ENCODE measurements at regions not wholly inside any gene's neighbourhood (a gene's known extent, or its start where the extent isn't known, plus 50 kb on each side); places are given as distances from the start of the nearest gene placed in this dataset.

DNA sequence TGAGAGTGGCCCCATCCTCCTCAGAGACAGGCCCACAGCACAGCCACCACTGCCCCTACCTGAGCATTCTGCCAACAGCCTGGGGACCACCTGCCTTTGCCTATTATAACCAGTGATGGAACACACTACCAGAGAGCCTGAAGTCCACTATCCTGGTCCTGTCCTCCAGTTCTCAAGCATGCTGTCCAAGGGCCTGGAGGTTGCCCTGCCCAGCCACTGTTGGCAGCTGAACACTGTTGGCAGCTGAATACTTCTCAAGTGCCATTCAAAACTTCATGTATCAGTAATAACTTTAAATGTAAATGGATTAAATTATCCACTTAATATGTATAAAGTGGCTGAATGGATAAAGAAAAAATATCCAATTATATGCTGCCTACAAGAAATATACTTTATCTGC, 194.3 kb upstream of the JADE1 start:
- Histone ChIP-seq H4K20me1 (ENCODE audit: insufficient read depth, low read length) (no peaks in the 10 kb centered on the region), H3K4me1 (ENCODE audit: insufficient read depth, low read length) (no peaks in the 10 kb centered on the region), H3K27me3 (ENCODE audit: insufficient read depth, low read length) (no peaks in the 10 kb centered on the region), H3K4me2 (ENCODE audit: insufficient read depth, low read length) (no peak overlapping the region), H3K4me3 (ENCODE audit: insufficient read depth, low read length) (no peak overlapping the region), H2AFZ (ENCODE audit: low read length) (no peak overlapping the region), H3K9me3 (ENCODE audit: low read depth, low read length) (no peaks in the 10 kb centered on the region), H3K79me2 (ENCODE audit: insufficient read depth, low read length) (no peaks in the 10 kb centered on the region), H3K36me3 (ENCODE audit: insufficient read depth, low read length) (no peaks in the 10 kb centered on the region), H3K27ac (ENCODE audit: low read depth, low read length) (no peak overlapping the region)
- DNase-seq (ENCODE audit: insufficient read length, low spot score, missing footprints): no peak
- TF ChIP-seq, protein P1, sequence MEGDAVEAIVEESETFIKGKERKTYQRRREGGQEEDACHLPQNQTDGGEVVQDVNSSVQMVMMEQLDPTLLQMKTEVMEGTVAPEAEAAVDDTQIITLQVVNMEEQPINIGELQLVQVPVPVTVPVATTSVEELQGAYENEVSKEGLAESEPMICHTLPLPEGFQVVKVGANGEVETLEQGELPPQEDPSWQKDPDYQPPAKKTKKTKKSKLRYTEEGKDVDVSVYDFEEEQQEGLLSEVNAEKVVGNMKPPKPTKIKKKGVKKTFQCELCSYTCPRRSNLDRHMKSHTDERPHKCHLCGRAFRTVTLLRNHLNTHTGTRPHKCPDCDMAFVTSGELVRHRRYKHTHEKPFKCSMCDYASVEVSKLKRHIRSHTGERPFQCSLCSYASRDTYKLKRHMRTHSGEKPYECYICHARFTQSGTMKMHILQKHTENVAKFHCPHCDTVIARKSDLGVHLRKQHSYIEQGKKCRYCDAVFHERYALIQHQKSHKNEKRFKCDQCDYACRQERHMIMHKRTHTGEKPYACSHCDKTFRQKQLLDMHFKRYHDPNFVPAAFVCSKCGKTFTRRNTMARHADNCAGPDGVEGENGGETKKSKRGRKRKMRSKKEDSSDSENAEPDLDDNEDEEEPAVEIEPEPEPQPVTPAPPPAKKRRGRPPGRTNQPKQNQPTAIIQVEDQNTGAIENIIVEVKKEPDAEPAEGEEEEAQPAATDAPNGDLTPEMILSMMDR (IDR thresholded peaks at IDR 0.05; ENCODE audit: extremely low read depth, low read depth, low read length): no peak

DNA sequence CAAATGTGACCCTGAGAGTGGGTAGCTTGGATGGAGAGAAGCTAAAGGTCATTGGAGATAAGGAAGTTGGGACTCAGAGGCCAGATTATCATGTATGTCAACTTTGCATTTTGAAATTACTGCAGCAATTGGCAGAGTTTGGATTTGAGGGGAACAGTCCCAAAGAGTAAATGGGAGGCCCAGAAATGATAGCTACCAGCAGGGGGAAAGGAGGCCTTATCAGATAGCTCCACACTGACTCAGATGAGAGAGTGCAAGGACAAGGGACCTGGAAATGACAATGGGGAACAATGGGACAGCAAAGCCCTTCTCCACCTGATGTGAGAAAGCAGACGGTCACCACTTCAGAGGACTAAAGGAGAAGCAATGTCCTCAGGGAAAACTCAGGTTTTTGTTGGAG, 201.5 kb upstream of the JADE1 start:
- no peaks in the 10 kb centered on the region for H3K27me3 ChIP-seq (ENCODE audit: insufficient read depth, low read length)
- H2AFZ ChIP-seq (ENCODE audit: low read length): no peak overlapping the region
- no peaks in the 10 kb centered on the region for H3K9me3 ChIP-seq (ENCODE audit: low read depth, low read length)
- no peak overlapping the region for H3K4me3 ChIP-seq (ENCODE audit: insufficient read depth, low read length)
- no peaks in the 10 kb centered on the region for H3K79me2 ChIP-seq (ENCODE audit: insufficient read depth, low read length)
- TF ChIP-seq, protein P1 (IDR thresholded peaks at IDR 0.05; ENCODE audit: extremely low read depth, low read depth, low read length): no peak
- no peaks in the 10 kb centered on the region for H3K36me3 ChIP-seq (ENCODE audit: insufficient read depth, low read length)
- H3K4me1 ChIP-seq (ENCODE audit: insufficient read depth, low read length): peaks cover 3% of the 10 kb centered on the region
- H4K20me1 ChIP-seq (ENCODE audit: insufficient read depth, low read length): no peaks in the 10 kb centered on the region
- H3K27ac ChIP-seq (ENCODE audit: low read depth, low read length): no peak overlapping the region
- no peak overlapping the region for H3K4me2 ChIP-seq (ENCODE audit: insufficient read depth, low read length)
- no peak for DNase-seq (ENCODE audit: insufficient read length, low spot score, missing footprints)

DNA sequence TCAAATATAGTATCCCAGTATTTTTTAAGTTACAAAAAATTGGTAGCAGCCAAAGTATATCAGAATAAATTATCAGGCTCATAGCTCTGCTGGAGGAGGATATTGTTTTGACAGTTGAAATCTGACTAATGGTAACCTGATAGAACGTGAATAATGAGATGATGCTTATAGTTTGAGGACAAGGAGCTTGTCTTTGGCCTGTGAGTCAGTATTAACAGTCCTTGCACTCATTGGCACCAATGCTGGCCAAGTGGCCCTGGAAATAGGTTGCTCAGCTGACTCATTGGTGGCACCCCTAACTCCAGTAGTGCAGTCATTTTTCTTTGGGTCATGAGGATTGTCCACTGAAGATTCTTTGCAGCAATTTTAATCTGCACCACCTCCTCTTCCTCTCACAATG, 203.3 kb upstream of the JADE1 start:
- Histone ChIP-seq H3K9me3 (ENCODE audit: low read depth, low read length) (no peaks in the 10 kb centered on the region), H2AFZ (ENCODE audit: low read length) (no peak overlapping the region), H3K27me3 (ENCODE audit: insufficient read depth, low read length) (no peaks in the 10 kb centered on the region), H3K4me3 (ENCODE audit: insufficient read depth, low read length) (no peak overlapping the region), H4K20me1 (ENCODE audit: insufficient read depth, low read length) (no peaks in the 10 kb centered on the region), H3K79me2 (ENCODE audit: insufficient read depth, low read length) (no peaks in the 10 kb centered on the region), H3K27ac (ENCODE audit: low read depth, low read length) (no peak overlapping the region), H3K4me2 (ENCODE audit: insufficient read depth, low read length) (no peak overlapping the region), H3K4me1 (ENCODE audit: insufficient read depth, low read length) (peaks cover 17% of the 10 kb centered on the region), H3K36me3 (ENCODE audit: insufficient read depth, low read length) (no peaks in the 10 kb centered on the region)
- peak; percentile 71 for DNase-seq (ENCODE audit: insufficient read length, low spot score, missing footprints)
- TF ChIP-seq, protein P1 (IDR thresholded peaks at IDR 0.05; ENCODE audit: extremely low read depth, low read depth, low read length): no peak

DNA sequence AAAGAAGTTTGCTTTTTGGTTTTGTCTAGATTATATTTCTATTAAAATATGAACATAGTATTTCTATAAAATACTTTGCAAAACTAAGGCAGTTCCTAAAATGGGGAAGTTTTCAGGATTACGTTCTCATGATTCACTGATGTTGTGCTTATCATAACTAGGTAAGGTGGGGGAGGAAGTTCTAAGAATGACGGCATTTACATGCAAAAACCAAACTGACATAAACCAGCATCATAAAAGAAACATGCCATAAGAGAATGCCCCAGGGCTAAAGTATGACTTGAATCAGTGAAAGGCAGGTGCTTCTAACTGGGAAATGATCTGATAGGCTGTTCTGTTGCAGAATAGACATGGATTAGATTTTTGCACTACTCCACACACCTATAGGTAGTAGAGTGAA, 204.7 kb upstream of the JADE1 start:
- H3K4me1 ChIP-seq (ENCODE audit: insufficient read depth, low read length): peaks cover 26% of the 10 kb centered on the region
- no peak overlapping the region for H2AFZ ChIP-seq (ENCODE audit: low read length)
- H3K27me3 ChIP-seq (ENCODE audit: insufficient read depth, low read length): no peaks in the 10 kb centered on the region
- TF ChIP-seq, protein P1 (IDR thresholded peaks at IDR 0.05; ENCODE audit: extremely low read depth, low read depth, low read length): no peak
- no peaks in the 10 kb centered on the region for H4K20me1 ChIP-seq (ENCODE audit: insufficient read depth, low read length)
- H3K9me3 ChIP-seq (ENCODE audit: low read depth, low read length): no peaks in the 10 kb centered on the region
- no peak for DNase-seq (ENCODE audit: insufficient read length, low spot score, missing footprints)
- no peak overlapping the region for H3K27ac ChIP-seq (ENCODE audit: low read depth, low read length)
- H3K36me3 ChIP-seq (ENCODE audit: insufficient read depth, low read length): no peaks in the 10 kb centered on the region
- H3K4me3 ChIP-seq (ENCODE audit: insufficient read depth, low read length): no peak overlapping the region
- H3K4me2 ChIP-seq (ENCODE audit: insufficient read depth, low read length): no peak overlapping the region
- no peaks in the 10 kb centered on the region for H3K79me2 ChIP-seq (ENCODE audit: insufficient read depth, low read length)
